ENCODE measurements at regions not wholly inside any gene's neighbourhood (a gene's known extent, or its start where the extent isn't known, plus 50 kb on each side); places are given as distances from the start of the nearest gene placed in this dataset.
"Not testable (repeated sequence)": the region's sequence is repeated elsewhere in the genome, so short reads cannot be mapped to it uniquely, and the experiment has no call there.

DNA sequence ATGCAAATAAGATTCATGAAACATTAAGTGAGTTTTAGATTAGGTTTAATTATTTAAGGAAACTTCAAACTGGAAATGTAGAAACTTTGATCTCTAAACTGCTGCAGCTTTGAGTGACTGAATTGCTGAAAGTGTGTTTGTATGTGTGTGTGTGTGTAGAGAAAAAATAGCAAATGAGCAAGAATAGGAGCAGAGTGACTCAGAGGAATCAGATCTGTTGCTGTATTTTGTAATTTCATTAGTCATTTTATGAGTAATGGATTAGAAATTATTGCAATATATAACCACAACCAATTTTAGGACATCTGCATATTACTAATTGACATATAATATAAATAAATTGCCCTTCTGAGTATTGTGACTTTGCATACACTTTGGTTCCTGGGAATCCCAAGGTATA is 52.8 kb upstream of the SLC9A9 start:
- DNase-seq (ENCODE audit: low read depth) = peak; percentile 87

DNA sequence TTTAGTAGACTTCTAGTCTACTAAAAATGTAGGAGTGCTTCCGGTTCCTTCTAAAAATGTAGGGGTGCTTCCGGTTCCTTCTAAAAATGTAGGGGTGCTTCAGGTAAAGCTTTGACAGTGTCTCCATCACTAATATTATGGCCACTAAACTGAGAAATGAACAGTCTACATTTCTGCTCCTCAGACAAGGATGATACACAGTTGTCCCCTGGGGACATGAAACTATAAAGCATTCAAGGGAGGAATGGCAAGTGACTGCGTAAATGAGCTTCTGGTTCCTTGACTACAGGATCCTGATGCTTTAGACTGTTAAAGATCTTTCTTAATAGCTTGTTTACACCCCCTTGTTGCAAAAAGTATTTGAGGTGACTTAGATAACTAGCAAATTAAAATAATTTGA is 53.9 kb upstream of the SLC9A9 start:
- DNase-seq (ENCODE audit: low read depth) = no peak

GRCh38 chr3:143910756-143911155 is 60.9 kb upstream of the DIPK2A start:
- DNase-seq (ENCODE audit: low read depth) = no peak

- no peak for DNase-seq (ENCODE audit: low read depth)
Measured at GRCh38 chr3:143914257-143914656, 57.4 kb upstream of the DIPK2A start.

DNA sequence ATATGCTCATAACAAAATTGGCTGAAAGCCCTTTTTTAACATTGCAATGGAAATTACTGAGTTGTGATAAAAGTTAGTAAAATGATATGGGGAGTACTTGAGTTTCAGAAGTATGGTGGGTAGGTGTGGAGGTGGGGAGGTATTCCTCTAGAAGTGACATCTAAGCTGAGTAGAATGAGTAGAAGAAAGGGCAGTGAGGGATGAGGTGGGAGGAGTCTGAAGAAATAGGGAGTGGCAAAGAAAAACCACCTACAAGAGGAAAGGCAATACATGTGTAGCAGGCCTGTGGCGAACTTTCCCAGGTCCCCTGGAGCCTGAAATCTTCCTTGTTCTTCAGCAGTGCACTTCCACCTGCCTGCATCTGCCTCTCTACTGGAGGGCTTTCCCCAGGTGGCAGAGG is 52.8 kb upstream of the DIPK2A start:
- no peak for DNase-seq (ENCODE audit: low read depth)

- not testable (repeated sequence) for DNase-seq (ENCODE audit: low read depth)
Measured at GRCh38 chr3:143921176-143921575, 50.4 kb upstream of the DIPK2A start.

Data from LHCN-M2 (cell line).